ENCODE measurements at regions not wholly inside any gene's neighbourhood (a gene's known extent, or its start where the extent isn't known, plus 50 kb on each side); places are given as distances from the start of the nearest gene placed in this dataset.

- intact Hi-C loops (cut with micrococcal nuclease), result no loop called here
- POLR2A ChIA-PET (ENCODE audit: unreplicated experiment), result no interaction called here
- H3K9ac ChIP-seq (ENCODE audit: low read length), result no peak overlapping the region
These were observed 101.0 kb upstream of the HS3ST1 start for GRCh38 chr4:11529625-11530201.

GRCh38 chr4:11525085-11525484 lies 96.4 kb upstream of the HS3ST1 start:
- no peak overlapping the region for H3K4me2 ChIP-seq (ENCODE audit: low read length)
- H3K27ac ChIP-seq (ENCODE audit: low read length), result no peak overlapping the region
- H3K36me3 ChIP-seq (ENCODE audit: low read depth, low read length), result no peaks in the 10 kb centered on the region
- H3K79me2 ChIP-seq (ENCODE audit: low read length), result no peaks in the 10 kb centered on the region
- H3K4me3 ChIP-seq (ENCODE audit: low read length), result no peak overlapping the region
- ChIA-PET CTCF (no interaction called here), POLR2A (ENCODE audit: unreplicated experiment) (no interaction called here)
- TF ChIP-seq EZH2phosphoT487 (IDR thresholded peaks at IDR 0.05; ENCODE audit: borderline replicate concordance, low read length) (no peak), EZH2 (IDR thresholded peaks at IDR 0.05; ENCODE audit: low read length, unreplicated experiment) (no peak), CTCF (conservative IDR thresholded peaks at IDR 0.05; ENCODE audit: low read depth, low read length) (no peak)
- peaks cover 19% of the 10 kb centered on the region for H3K4me1 ChIP-seq (ENCODE audit: insufficient read depth, low read length)
- H3K27me3 ChIP-seq (ENCODE audit: low read length), result no peaks in the 10 kb centered on the region
- H3F3A ChIP-seq (ENCODE audit: low read length, unreplicated experiment), result no peaks in the 10 kb centered on the region
- H3K9me2 ChIP-seq (replicated peaks; ENCODE audit: low read length), result no peaks in the 10 kb centered on the region
- ATAC-seq (no peak), DNase-seq (no peak)
- no peaks in the 10 kb centered on the region for H4K20me1 ChIP-seq (ENCODE audit: low read length)
- H3K9me3 ChIP-seq (ENCODE audit: low read length), result no peaks in the 10 kb centered on the region
- no TSS peak for BruUV-seq (replicated peaks)
- intact Hi-C loops (cut with micrococcal nuclease), result no loop called here
- no peak overlapping the region for H2AFZ ChIP-seq (ENCODE audit: low read length)
- H3K9ac ChIP-seq (ENCODE audit: low read length), result no peak overlapping the region

More at GRCh38 chr4:11529625-11530201, 101.0 kb upstream of the HS3ST1 start:
- H3K4me1 ChIP-seq (ENCODE audit: insufficient read depth, low read length), result peaks cover 18% of the 10 kb centered on the region
- H3F3A ChIP-seq (ENCODE audit: low read length, unreplicated experiment), result no peaks in the 10 kb centered on the region
- H3K4me3 ChIP-seq (ENCODE audit: low read length), result no peak overlapping the region
- H3K9me2 ChIP-seq (replicated peaks; ENCODE audit: low read length), result no peaks in the 10 kb centered on the region
- H3K9me3 ChIP-seq (ENCODE audit: low read length), result no peaks in the 10 kb centered on the region
- no peaks in the 10 kb centered on the region for H3K27me3 ChIP-seq (ENCODE audit: low read length)
- H2AFZ ChIP-seq (ENCODE audit: low read length), result 0 out of 2 replicates have a peak overlapping the region, but pooled peaks have one; percentile 14
- H3K79me2 ChIP-seq (ENCODE audit: low read length), result no peaks in the 10 kb centered on the region
- no peaks in the 10 kb centered on the region for H4K20me1 ChIP-seq (ENCODE audit: low read length)
- DNase-seq (peak; percentile 69), ATAC-seq (peak; percentile 98)
- peak overlapping the region; percentile 58 for H3K27ac ChIP-seq (ENCODE audit: low read length)
- no peak overlapping the region for H3K4me2 ChIP-seq (ENCODE audit: low read length)
- H3K36me3 ChIP-seq (ENCODE audit: low read depth, low read length), result no peaks in the 10 kb centered on the region
- CTCF ChIA-PET, result no interaction called here
- TF ChIP-seq CTCF (conservative IDR thresholded peaks at IDR 0.05; ENCODE audit: low read depth, low read length) (no peak), EZH2phosphoT487 (IDR thresholded peaks at IDR 0.05; ENCODE audit: borderline replicate concordance, low read length) (no peak), EZH2 (IDR thresholded peaks at IDR 0.05; ENCODE audit: low read length, unreplicated experiment) (no peak)
- BruUV-seq (replicated peaks), result no TSS peak

- Histone ChIP-seq H3K79me2 (ENCODE audit: low read length) (no peaks in the 10 kb centered on the region), H3F3A (ENCODE audit: low read length, unreplicated experiment) (no peaks in the 10 kb centered on the region), H2AFZ (ENCODE audit: low read length) (no peak overlapping the region), H3K27me3 (ENCODE audit: low read length) (no peaks in the 10 kb centered on the region), H3K4me2 (ENCODE audit: low read length) (no peak overlapping the region), H3K27ac (ENCODE audit: low read length) (no peak overlapping the region), H3K9ac (ENCODE audit: low read length) (no peak overlapping the region), H3K4me3 (ENCODE audit: low read length) (no peak overlapping the region), H4K20me1 (ENCODE audit: low read length) (no peaks in the 10 kb centered on the region), H3K36me3 (ENCODE audit: low read depth, low read length) (no peaks in the 10 kb centered on the region), H3K9me3 (ENCODE audit: low read length) (no peaks in the 10 kb centered on the region), H3K4me1 (ENCODE audit: insufficient read depth, low read length) (no peaks in the 10 kb centered on the region), H3K9me2 (replicated peaks; ENCODE audit: low read length) (no peaks in the 10 kb centered on the region)
- CTCF ChIA-PET, result no interaction called here
- no peak for DNase-seq
- POLR2A ChIA-PET (ENCODE audit: unreplicated experiment), result no interaction called here
- intact Hi-C loops (cut with micrococcal nuclease), result no loop called here
- no peak for ATAC-seq
- TF ChIP-seq EZH2 (IDR thresholded peaks at IDR 0.05; ENCODE audit: low read length, unreplicated experiment), result no peak
- no peak for TF ChIP-seq EZH2phosphoT487 (IDR thresholded peaks at IDR 0.05; ENCODE audit: borderline replicate concordance, low read length)
- TF ChIP-seq CTCF (conservative IDR thresholded peaks at IDR 0.05; ENCODE audit: low read depth, low read length), result no peak
- BruUV-seq (replicated peaks), result no TSS peak
These were observed 90.1 kb upstream of the HS3ST1 start for GRCh38 chr4:11518754-11519153.

Data from PC-3 (cell line).